GM12874 (cell line): ENCODE measurements at regions not wholly inside any gene's neighbourhood (a gene's known extent, or its start where the extent isn't known, plus 50 kb on each side); places are given as distances from the start of the nearest gene placed in this dataset.

ENCODE experiments used
- TF ChIP-seq, protein P1 (sequence below): IDR thresholded peaks from 2 replicates; pipeline ENCODE4 v1.5.1; 2011; ENCODE audit warnings: low read depth, mild to moderate bottlenecking, control low read depth, low read length, moderate library complexity; ENCODE audit not compliant: insufficient read depth

DNA sequence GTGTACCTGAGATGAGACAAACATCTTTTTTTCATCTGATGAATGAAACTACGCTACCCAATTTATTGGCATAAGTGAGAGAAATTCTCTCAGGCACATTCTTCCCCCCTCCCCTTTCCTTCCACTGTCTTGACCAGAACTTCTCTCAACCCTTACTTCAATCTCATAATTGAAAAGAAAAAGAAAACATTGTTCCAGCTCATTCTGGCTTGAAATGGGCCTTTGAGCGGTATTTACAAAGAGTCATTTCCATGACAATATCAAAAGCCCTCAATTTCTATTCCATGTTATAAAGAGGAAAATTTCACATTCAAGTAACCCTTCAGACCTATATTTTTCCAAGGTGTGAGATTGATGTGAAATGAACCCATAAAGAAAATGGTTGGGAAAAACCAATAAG lies 145.9 kb downstream of the PCSK1 start:
- TF ChIP-seq, protein P1, sequence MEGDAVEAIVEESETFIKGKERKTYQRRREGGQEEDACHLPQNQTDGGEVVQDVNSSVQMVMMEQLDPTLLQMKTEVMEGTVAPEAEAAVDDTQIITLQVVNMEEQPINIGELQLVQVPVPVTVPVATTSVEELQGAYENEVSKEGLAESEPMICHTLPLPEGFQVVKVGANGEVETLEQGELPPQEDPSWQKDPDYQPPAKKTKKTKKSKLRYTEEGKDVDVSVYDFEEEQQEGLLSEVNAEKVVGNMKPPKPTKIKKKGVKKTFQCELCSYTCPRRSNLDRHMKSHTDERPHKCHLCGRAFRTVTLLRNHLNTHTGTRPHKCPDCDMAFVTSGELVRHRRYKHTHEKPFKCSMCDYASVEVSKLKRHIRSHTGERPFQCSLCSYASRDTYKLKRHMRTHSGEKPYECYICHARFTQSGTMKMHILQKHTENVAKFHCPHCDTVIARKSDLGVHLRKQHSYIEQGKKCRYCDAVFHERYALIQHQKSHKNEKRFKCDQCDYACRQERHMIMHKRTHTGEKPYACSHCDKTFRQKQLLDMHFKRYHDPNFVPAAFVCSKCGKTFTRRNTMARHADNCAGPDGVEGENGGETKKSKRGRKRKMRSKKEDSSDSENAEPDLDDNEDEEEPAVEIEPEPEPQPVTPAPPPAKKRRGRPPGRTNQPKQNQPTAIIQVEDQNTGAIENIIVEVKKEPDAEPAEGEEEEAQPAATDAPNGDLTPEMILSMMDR = no peak

DNA sequence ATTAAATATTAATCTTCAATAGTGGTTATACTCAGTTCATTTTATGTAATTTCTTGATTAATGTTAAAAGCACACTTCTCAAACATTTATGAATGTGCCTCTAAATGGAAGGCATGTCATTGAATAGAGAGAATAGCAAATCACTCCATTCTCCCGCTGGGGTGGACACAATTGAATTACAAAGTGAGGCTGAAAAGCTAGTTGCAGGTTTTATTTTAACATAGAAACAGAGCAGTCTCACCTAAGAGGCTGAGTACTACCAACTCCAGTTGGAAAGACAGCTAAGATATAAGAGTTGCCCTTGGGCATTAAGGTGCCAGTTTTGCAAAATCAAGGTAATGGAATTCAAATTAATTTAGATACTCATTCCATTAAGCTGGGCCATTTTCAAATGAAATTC lies 147.2 kb downstream of the PCSK1 start:
- TF ChIP-seq, protein P1 = no peak

GRCh38 chr5:96284727-96285389 lies 148.2 kb downstream of the PCSK1 start:
- TF ChIP-seq, protein P1 = no peak

DNA sequence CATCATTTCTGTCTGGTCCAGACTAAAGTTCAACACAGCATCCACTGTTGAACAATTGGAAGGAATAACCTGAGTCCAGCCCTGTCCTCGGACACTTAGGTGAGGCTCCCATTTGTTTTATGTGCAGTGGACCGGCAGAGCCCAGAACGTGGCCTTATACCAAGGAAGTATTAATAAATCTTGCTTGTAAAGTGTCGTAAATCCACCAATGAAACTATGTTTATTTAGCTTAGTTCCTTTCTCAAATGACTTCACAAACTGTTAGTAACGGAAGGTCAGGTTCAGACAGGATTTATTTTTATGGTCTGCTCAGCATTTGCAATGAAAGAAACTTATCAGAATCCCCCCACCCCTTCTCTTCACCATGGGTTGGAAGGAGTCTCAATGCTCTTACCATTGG lies 149.5 kb downstream of the PCSK1 start:
- TF ChIP-seq, protein P1 = no peak

DNA sequence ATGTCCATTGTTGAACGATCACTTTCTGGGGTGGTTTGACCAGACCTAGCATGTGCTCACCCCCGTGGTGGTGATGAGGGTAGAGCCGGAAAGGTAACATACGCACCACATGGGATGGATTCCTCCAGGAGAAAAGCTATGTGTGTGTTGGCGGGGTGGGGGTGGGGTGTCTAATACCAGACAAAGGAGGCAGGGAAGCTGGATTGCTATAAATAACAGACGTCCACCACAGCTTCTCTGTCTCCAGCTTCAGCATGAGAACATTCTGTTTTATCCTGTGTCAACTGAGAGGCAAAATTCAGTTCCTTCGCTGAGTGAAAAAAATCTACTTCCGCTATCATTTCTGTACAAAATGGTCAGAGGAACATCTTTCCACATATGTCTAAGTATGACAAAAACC lies 151.0 kb downstream of the PCSK1 start:
- TF ChIP-seq, protein P1 = no peak

- TF ChIP-seq, protein P1 = no peak
These were observed 152.1 kb downstream of the PCSK1 start for GRCh38 chr5:96280946-96281393.

DNA sequence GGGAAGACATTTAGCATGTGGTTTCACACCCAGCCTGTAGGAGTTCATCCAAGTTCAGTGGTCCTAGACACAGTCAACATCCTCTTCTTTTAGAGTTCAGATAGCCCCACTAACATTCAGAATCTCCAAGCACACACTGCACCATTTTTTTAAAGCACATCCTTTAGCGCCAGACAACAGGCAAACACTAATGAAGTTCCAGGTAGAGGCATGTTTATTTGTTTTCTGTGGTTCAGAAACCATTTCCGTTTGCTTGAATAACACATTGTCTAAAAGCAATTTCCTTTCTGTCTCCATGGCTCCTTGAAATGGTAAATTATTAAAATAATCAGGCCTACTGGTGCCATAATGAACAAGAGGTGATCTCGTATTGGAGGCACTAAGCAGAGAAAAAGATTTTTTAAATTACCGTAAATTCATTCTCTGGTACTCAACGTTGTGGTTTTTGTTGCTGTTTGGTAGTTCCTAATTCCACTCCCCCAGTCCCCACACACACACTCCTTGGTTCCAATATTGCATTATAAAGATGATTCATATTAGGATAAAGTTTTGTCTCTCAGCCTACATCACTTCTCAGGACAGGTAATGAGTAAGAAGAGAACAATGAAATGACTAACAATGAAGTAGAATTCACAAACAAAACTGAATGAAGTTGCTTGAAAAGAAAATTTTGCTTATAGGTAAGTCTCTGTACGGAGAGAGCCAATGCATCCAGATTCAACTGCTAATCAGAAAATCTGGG lies 153.1 kb downstream of the PCSK1 start:
- TF ChIP-seq, protein P1 = no peak
